A673 (cell line): ENCODE measurements at regions not wholly inside any gene's neighbourhood (a gene's known extent, or its start where the extent isn't known, plus 50 kb on each side); places are given as distances from the start of the nearest gene placed in this dataset.

Experiments used
- BruUV-seq: library from RNA; stranded (reverse); fragments of 400-500 nt; replicated peaks from 2 replicates; lab custom pipeline; 2021; lab: Mats Ljungman, UMichigan
- CTCF ChIA-PET: fragments of 300-600 bp; sonication (Branson Sonifier 250); formaldehyde crosslinking; loops from one replicate; lab custom pipeline; 2022; ENCODE audit warnings: antibody characterized with exemption; lab: Charles Lee
- POLR2A ChIA-PET: fragments of 300-600 bp; sonication (Branson Sonifier 250); formaldehyde crosslinking; loops from one replicate; lab custom pipeline; 2022; ENCODE audit warnings: antibody characterized with exemption; ENCODE audit not compliant: low non-redundant PET; lab: Charles Lee
- DNase-seq: peaks from one replicate; pipeline ENCODE4 v3.0.0-alpha.2; 2015; ENCODE audit warnings: low spot score
- H3K27ac ChIP-seq: fragments of 200-600 bp; sonication (generic); 2 replicates; pipeline ENCODE4 v1.5.1; 2016; ENCODE audit warnings: mixed run types, low read depth, mild to moderate bottlenecking, mixed read lengths, antibody characterized with exemption, low read length; ENCODE audit not compliant: poor library complexity, severe bottlenecking
- H3K27me3 ChIP-seq: fragments of 200-600 bp; sonication (generic); replicated peaks from 2 replicates; pipeline ENCODE4 v1.6.1; 2017; ENCODE audit warnings: mixed run types, low read depth, mild to moderate bottlenecking, mixed read lengths, antibody characterized with exemption, low read length; ENCODE audit not compliant: insufficient read depth, poor library complexity
- H3K36me3 ChIP-seq: fragments of 200-600 bp; sonication (generic); 2 replicates; pipeline ENCODE4 v1.6.1; 2016; ENCODE audit warnings: mixed run types, mild to moderate bottlenecking, mixed read lengths, antibody characterized with exemption, low read length; ENCODE audit not compliant: insufficient read depth, poor library complexity, severe bottlenecking
- H3K4me1 ChIP-seq: fragments of 200-600 bp; sonication (generic); 2 replicates; pipeline ENCODE4 v1.6.1; 2017; ENCODE audit warnings: mixed run types, mild to moderate bottlenecking, mixed read lengths, antibody characterized with exemption, low read length; ENCODE audit not compliant: insufficient read depth, poor library complexity, severe bottlenecking
- H3K4me3 ChIP-seq: fragments of 200-600 bp; sonication (generic); 2 replicates; pipeline ENCODE4 v1.5.1; 2016; ENCODE audit warnings: low read depth, mixed run types, mild to moderate bottlenecking, mixed read lengths, low read length; ENCODE audit not compliant: poor library complexity, severe bottlenecking
- H3K9me3 ChIP-seq: fragments of 200-600 bp; sonication (generic); 2 replicates; pipeline ENCODE4 v1.6.1; 2016; ENCODE audit warnings: mixed run types, low read depth, mild to moderate bottlenecking, mixed read lengths, antibody characterized with exemption, low read length; ENCODE audit not compliant: poor library complexity, severe bottlenecking
- EZH2 ChIP-seq: fragments of 200-600 bp; sonication (generic); IDR thresholded peaks from 2 replicates; pipeline ENCODE4 v1.6.1; 2017; ENCODE audit warnings: borderline replicate concordance, low read depth, mild to moderate bottlenecking, mixed read lengths, antibody characterized with exemption, low read length; ENCODE audit not compliant: poor library complexity, severe bottlenecking
- intact Hi-C: fragments of 100-400 bp; cut with micrococcal nuclease; formaldehyde crosslinking; loops from one replicate; pipeline ENCODE4 v1.10.0; 2022; ENCODE audit not compliant: unreplicated experiment
- TF ChIP-seq, protein P1 (sequence below): fragments of 300-800, 200-600 bp; sonication (generic); conservative IDR thresholded peaks from 2 replicates; pipeline ENCODE4 v1.5.1; 2017; ENCODE audit warnings: low read depth, mild to moderate bottlenecking, antibody characterized with exemption, low read length, moderate library complexity, mixed read lengths

DNA sequence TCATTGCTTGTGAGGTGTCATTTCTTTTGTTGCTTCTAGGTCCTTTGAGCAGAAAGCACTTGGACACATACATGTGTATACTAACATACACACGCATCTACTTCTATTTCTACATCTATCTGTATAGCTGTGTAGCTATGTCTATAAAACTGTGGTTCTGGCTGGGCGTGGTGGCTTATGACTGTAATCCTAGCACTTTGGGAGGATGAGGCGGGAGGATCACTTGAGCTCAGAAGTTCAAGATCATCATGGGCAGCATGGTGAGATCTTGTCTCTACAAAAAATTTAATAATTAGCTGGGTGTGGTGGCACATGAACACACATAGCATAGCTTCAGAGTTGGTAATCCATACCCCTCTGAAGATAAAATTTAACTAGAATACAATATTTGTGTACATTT lies 65.0 kb upstream of the MAGI1 start:
- ChIA-PET POLR2A (no interaction called here), CTCF (interaction anchor here (0.6 kb wide), 1 partner anchor 119 kb away, joined by 3 read pairs; no protein-coding TSS in a partner anchor)
- no peak overlapping the region for H3K4me3 ChIP-seq
- intact Hi-C loops = no loop called here
- BruUV-seq = no TSS peak
- no peaks in the 10 kb centered on the region for H3K9me3 ChIP-seq
- no peaks in the 10 kb centered on the region for H3K27me3 ChIP-seq
- no peaks in the 10 kb centered on the region for H3K36me3 ChIP-seq
- H3K27ac ChIP-seq = no peak overlapping the region
- DNase-seq = no peak
- peaks cover 6% of the 10 kb centered on the region for H3K4me1 ChIP-seq
- TF ChIP-seq, protein P1, sequence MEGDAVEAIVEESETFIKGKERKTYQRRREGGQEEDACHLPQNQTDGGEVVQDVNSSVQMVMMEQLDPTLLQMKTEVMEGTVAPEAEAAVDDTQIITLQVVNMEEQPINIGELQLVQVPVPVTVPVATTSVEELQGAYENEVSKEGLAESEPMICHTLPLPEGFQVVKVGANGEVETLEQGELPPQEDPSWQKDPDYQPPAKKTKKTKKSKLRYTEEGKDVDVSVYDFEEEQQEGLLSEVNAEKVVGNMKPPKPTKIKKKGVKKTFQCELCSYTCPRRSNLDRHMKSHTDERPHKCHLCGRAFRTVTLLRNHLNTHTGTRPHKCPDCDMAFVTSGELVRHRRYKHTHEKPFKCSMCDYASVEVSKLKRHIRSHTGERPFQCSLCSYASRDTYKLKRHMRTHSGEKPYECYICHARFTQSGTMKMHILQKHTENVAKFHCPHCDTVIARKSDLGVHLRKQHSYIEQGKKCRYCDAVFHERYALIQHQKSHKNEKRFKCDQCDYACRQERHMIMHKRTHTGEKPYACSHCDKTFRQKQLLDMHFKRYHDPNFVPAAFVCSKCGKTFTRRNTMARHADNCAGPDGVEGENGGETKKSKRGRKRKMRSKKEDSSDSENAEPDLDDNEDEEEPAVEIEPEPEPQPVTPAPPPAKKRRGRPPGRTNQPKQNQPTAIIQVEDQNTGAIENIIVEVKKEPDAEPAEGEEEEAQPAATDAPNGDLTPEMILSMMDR = no peak
- TF ChIP-seq EZH2 = no peak

DNA sequence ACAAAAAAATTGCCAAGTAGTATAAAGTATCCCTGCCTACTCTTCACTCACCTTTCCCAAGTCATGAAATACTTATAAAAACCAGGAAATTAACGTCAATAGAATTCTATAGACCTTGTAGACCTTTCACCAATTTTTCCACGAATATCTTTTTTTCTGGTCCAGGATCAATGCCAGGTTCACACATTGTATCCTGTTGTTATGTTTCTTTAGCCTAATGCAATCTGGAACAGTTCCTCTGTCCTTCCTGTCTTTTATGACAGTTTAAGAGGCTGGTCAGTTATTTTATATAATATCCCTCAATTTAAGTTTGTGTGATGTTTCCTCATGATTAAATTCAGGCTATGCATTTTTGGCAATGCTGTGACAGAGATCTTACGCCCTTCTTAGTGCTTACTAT lies 63.2 kb upstream of the MAGI1 start:
- Histone ChIP-seq H3K36me3 (no peaks in the 10 kb centered on the region), H3K9me3 (no peaks in the 10 kb centered on the region), H3K27ac (no peak overlapping the region), H3K4me3 (no peak overlapping the region), H3K27me3 (no peaks in the 10 kb centered on the region), H3K4me1 (no peaks in the 10 kb centered on the region)
- POLR2A ChIA-PET = no interaction called here
- TF ChIP-seq EZH2 = no peak
- TF ChIP-seq, protein P1 = no peak
- intact Hi-C loops = no loop called here
- CTCF ChIA-PET = no interaction called here
- no TSS peak for BruUV-seq
- DNase-seq = no peak

DNA sequence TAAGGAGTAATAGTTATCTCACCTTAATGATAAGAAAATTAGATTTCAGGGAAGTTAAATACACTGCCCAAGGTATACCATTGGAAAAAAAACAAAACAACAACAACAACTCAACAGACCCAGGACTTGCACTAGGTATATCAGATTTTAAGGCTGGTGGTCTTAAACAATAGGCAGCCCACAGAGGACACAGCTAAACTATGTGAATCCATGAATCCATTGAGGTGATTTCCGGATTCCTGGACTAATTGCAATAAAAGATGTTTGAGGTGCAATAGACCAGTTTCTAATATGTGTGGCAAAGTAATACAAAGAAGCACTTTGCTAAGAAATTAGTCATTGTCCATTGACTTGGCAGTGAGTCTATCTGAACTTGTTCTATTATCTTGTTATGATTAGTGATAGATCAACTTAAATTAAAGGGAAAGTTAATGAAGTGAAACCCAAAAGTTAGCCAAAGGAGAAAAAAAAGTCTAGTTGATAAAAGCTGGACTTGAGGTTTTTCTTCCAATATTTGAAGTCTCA lies 60.9 kb upstream of the MAGI1 start:
- TF ChIP-seq, protein P1 = no peak
- no peak for TF ChIP-seq EZH2
- Histone ChIP-seq H3K4me3 (no peak overlapping the region), H3K4me1 (no peaks in the 10 kb centered on the region), H3K27ac (no peak overlapping the region), H3K36me3 (no peaks in the 10 kb centered on the region), H3K9me3 (no peaks in the 10 kb centered on the region), H3K27me3 (no peaks in the 10 kb centered on the region)
- DNase-seq = no peak
- ChIA-PET POLR2A (no interaction called here), CTCF (no interaction called here)
- BruUV-seq = no TSS peak
- intact Hi-C loops = no loop called here
